ENCODE measurements at regions not wholly inside any gene's neighbourhood (a gene's known extent, or its start where the extent isn't known, plus 50 kb on each side); places are given as distances from the start of the nearest gene placed in this dataset.

- DNase-seq (ENCODE audit: extremely low spot score, insufficient read length, low read depth) (no peak), FAIRE-seq (no peak)
Observed at GRCh38 chr10:60453036-60453435, 63.4 kb upstream of the ANK3 start.

DNA sequence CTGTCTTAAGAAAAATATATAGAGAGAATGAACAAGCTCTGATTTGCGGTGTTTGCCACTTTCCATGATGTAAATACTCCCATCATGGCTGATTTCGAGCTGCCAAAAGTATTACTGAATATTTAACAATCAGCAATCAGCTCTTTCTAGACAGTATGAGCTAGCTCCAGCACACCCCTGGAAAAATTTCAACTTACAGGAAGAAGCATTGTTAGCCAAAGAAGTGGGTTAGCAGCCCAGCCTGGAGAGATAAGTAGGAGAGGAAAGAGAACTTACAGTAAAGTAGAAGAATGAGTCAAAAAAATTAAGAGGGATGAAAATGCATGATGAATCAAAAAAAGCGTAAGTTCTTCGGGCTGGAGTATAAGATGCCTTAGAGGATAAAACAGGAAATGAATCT, 60.6 kb upstream of the ANK3 start:
- DNase-seq (ENCODE audit: extremely low spot score, insufficient read length, low read depth) (no peak), FAIRE-seq (no peak)

- DNase-seq (ENCODE audit: extremely low spot score, insufficient read length, low read depth) (no peak), FAIRE-seq (no peak)
Observed at GRCh38 chr10:60448246-60448645, 58.6 kb upstream of the ANK3 start.

- no peak for FAIRE-seq
Observed at GRCh38 chr10:60446851-60447250, 57.2 kb upstream of the ANK3 start.

GRCh38 chr10:60446070-60446833, 56.6 kb upstream of the ANK3 start:
- DNase-seq (ENCODE audit: extremely low spot score, insufficient read length, low read depth) (no peak), FAIRE-seq (no peak)

More at GRCh38 chr10:60446851-60447250, 57.2 kb upstream of the ANK3 start:
- no peak for DNase-seq (ENCODE audit: extremely low spot score, insufficient read length, low read depth)

DNA sequence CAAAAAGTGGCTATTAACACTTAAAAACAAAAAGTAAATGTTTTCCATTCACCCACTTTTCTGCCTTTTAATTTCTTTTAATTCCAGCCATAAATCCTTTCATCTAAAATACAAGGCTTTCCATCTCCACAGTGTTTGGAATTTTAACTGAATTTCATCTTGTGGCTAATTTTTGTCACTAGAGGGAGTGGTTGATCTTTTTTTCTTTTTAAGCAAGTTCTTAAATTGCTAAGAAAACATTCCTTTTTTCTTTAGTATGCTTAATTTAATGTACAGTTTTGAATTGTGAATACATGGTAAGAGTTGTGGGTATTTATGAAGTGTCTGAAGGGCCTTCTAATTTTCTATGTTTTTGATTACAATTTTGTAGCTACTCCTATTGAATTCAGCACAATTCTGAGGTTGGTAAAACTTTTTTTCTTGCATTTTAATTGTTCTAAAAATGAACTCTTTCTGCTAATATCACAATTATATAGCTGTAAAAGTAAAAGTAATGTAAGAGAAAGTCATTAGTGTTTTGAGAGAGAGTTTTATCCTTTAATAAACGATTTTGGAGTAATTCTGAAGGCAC, 54.9 kb upstream of the ANK3 start:
- DNase-seq (ENCODE audit: extremely low spot score, insufficient read length, low read depth) (no peak), FAIRE-seq (no peak)

DNA sequence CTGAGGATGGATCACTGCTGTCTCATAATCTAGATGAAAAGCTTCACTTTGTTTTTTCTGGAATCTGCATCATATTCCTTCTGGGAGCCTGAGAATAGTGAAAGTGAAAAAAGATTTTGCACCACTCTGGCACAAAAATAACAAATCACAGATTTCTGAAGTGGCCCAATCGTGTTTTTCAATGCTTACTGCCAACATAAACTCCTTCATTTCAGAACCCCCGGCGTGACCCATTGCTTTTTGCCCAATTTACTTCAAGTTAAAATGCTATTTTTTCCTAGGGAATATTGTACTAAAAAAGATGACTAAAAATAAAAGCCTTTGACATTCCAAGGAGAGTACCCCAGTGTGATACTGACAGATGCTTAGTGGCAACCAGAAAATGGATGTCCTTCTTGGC, 53.7 kb upstream of the ANK3 start:
- FAIRE-seq (no peak), DNase-seq (ENCODE audit: extremely low spot score, insufficient read length, low read depth) (no peak)

- no peak for DNase-seq (ENCODE audit: extremely low spot score, insufficient read length, low read depth)
- FAIRE-seq = no peak
Observed at GRCh38 chr10:60441515-60441914, 51.8 kb upstream of the ANK3 start.

DNA sequence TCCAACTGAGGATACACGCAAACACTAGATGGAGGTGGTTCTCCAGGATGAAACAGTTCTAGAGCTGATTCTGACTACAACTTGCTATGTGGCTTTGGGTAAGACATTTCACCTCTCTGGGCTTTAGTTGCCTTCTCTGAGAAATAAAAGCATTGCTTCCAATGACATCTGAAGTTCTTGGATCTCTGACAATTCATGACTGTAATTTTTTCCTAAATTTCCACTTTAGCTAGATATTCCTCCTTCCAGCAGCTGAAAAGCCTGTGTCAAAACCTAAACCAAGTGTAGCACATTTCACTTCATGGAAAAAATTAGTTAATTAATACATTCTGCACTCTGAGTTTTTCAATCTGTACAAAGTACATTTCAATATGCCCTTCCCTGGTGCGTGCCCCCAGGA, 50.0 kb upstream of the ANK3 start:
- DNase-seq (ENCODE audit: extremely low spot score, insufficient read length, low read depth) (no peak), FAIRE-seq (no peak)

All from GM18507 (cell line).